ENCODE measurements at regions not wholly inside any gene's neighbourhood (a gene's known extent, or its start where the extent isn't known, plus 50 kb on each side); places are given as distances from the start of the nearest gene placed in this dataset.
"Not testable (repeated sequence)": the region's sequence is repeated elsewhere in the genome, so short reads cannot be mapped to it uniquely, and the experiment has no call there.

DNA sequence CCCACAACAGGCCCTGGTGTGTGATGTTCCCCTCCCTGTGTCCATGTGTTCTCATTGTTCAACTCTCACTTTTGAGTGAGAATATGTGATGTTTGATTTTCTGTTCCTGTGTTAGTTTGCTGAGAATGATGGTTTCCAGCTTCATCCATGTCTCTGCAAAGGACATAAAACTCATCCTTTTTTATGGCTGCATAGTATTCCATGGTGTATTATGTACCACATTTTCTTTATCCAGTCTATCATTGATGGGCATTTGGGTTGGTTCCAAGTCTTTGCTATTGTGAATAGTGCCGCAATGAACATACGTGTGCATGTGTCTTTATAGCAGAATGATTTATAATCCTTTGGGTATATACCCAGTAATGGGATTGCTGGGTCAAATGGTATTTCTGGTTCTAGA lies 59.4 kb downstream of the SHOC1 start:
- TF ChIP-seq CTCF (conservative IDR thresholded peaks at IDR 0.05); ZFX (IDR thresholded peaks at IDR 0.05): not testable (repeated sequence)
